Glomerular visceral epithelial cell (primary cell): ENCODE measurements at regions not wholly inside any gene's neighbourhood (a gene's known extent, or its start where the extent isn't known, plus 50 kb on each side); places are given as distances from the start of the nearest gene placed in this dataset.
"Not testable (repeated sequence)": the region's sequence is repeated elsewhere in the genome, so short reads cannot be mapped to it uniquely, and the experiment has no call there.

ENCODE experiments used
- DNase-seq: peaks from one replicate; pipeline ENCODE4 v3.0.0-alpha.2; 2016; ENCODE audit errors: extremely low spot score

GRCh38 chr13:82963226-82964099 is 918.8 kb downstream of the SLITRK1 start:
- no peak for DNase-seq

GRCh38 chr13:82962397-82962796 is 919.9 kb downstream of the SLITRK1 start:
- no peak for DNase-seq

- DNase-seq: no peak
Observed at GRCh38 chr13:82961757-82962156, 920.5 kb downstream of the SLITRK1 start.

- not testable (repeated sequence) for DNase-seq
Observed at GRCh38 chr13:82952336-82952735, 929.9 kb downstream of the SLITRK1 start.

GRCh38 chr13:82947683-82948082 is 934.6 kb downstream of the SLITRK1 start:
- DNase-seq: no peak

- peak; percentile 30 for DNase-seq
Observed at GRCh38 chr13:82947191-82947621, 935.1 kb downstream of the SLITRK1 start.

GRCh38 chr13:82938644-82939043 is 943.6 kb downstream of the SLITRK1 start:
- no peak for DNase-seq

GRCh38 chr13:82934000-82934399 is 948.3 kb downstream of the SLITRK1 start:
- no peak for DNase-seq

- DNase-seq: no peak
Observed at GRCh38 chr13:82925114-82925513, 957.2 kb downstream of the SLITRK1 start.

- no peak for DNase-seq
Observed at GRCh38 chr13:82917984-82918383, 964.3 kb downstream of the SLITRK1 start.

GRCh38 chr13:82912564-82912963 is 969.7 kb downstream of the SLITRK1 start:
- DNase-seq: no peak

- no peak for DNase-seq
Observed at GRCh38 chr13:82905071-82905470, 977.2 kb downstream of the SLITRK1 start.

GRCh38 chr13:82900453-82900852 is 981.8 kb downstream of the SLITRK1 start:
- DNase-seq: no peak

GRCh38 chr13:82898586-82898985 is 983.7 kb downstream of the SLITRK1 start:
- peak; percentile 7 for DNase-seq

GRCh38 chr13:82879921-82880320 is 1002.4 kb downstream of the SLITRK1 start:
- DNase-seq: no peak

- peak; percentile 4 for DNase-seq
Observed at GRCh38 chr13:82878536-82878935, 1003.7 kb downstream of the SLITRK1 start.

- no peak for DNase-seq
Observed at GRCh38 chr13:82867284-82867683, 1015.0 kb downstream of the SLITRK1 start.

- DNase-seq: no peak
Observed at GRCh38 chr13:82850644-82851043, 1031.6 kb downstream of the SLITRK1 start.

- DNase-seq: no peak
Observed at GRCh38 chr13:82848766-82849165, 1033.5 kb downstream of the SLITRK1 start.

- DNase-seq: no peak
Observed at GRCh38 chr13:82847595-82847994, 1034.7 kb downstream of the SLITRK1 start.

GRCh38 chr13:82833923-82834322 is 1048.4 kb downstream of the SLITRK1 start:
- DNase-seq: no peak

- DNase-seq: no peak
Observed at GRCh38 chr13:82829040-82829439, 1053.2 kb downstream of the SLITRK1 start.

- DNase-seq: no peak
Observed at GRCh38 chr13:82827724-82828123, 1054.5 kb downstream of the SLITRK1 start.

GRCh38 chr13:82822935-82823334 is 1059.3 kb downstream of the SLITRK1 start:
- DNase-seq: no peak
